Gastrocnemius medialis (tissue), 4 donors: ENCODE measurements at regions not wholly inside any gene's neighbourhood (a gene's known extent, or its start where the extent isn't known, plus 50 kb on each side); places are given as distances from the start of the nearest gene placed in this dataset.

ENCODE experiments used
- CTCF ChIP-seq, 5 experiments: fragments of 450-650 bp in 3 of 5; fragments of 200-600 bp in 2 of 5; sonication (generic) in 2 of 5; IDR thresholded peaks in 4 of 5; conservative IDR thresholded peaks in 1 of 5; 1 replicate in 4 of 5; 2 replicates in 1 of 5; pipeline ENCODE4 v1.5.1; 2016 to 2019; ENCODE audit warnings: antibody characterized with exemption in 5 of 5, mild to moderate bottlenecking in 3 of 5, moderate library complexity in 3 of 5
- POLR2A ChIP-seq, 2 donors: fragments of 450-650 bp; IDR thresholded peaks; one replicate each; pipeline ENCODE4 v1.6.1; 2017; ENCODE audit warnings: antibody characterized with exemption in 2 of 2, mild to moderate bottlenecking in 2 of 2, moderate library complexity in 2 of 2

DNA sequence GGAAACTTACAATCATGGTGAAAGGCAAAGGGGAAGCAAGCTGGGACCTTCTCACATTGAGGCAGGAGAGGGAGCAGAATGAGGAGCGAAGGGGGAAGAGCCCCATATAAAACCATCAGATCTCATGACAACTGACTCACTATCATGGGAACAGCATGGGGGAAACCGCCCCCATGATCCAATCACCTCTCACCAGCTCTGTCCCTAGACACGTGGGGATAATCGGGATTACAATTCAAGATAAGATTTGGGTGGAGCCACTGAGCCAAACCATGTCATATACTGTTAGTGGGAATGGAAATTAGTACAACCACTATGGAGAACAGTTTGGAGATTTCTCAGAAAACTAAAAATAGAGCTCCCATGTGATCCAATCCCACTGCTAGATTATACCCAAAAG is 163.7 kb downstream of the MANEA start:
- TF ChIP-seq CTCF (IDR thresholded peaks at IDR 0.05 in 4 of 5, conservative IDR thresholded peaks at IDR 0.05 in 1 of 5) (no peak), POLR2A (IDR thresholded peaks at IDR 0.05) (no peak)
